Body of pancreas (tissue), 4 donors: ENCODE measurements at regions not wholly inside any gene's neighbourhood (a gene's known extent, or its start where the extent isn't known, plus 50 kb on each side); places are given as distances from the start of the nearest gene placed in this dataset.

Experiments used
- POLR2A ChIP-seq, 3 donors: fragments of 450-650 bp; IDR thresholded peaks; one replicate each; pipeline ENCODE4 v1.6.1; 2016; ENCODE audit warnings: antibody characterized with exemption in 3 of 3, mild to moderate bottlenecking in 2 of 3
- TF ChIP-seq, protein P1 (sequence below), 7 experiments: fragments of 450-650 bp in 4 of 7; fragments of 200-600 bp in 3 of 7; sonication (generic) in 3 of 7; IDR thresholded peaks; one replicate each; pipeline ENCODE4 v1.5.1; 2016 to 2019; ENCODE audit warnings: antibody characterized with exemption in 7 of 7

DNA sequence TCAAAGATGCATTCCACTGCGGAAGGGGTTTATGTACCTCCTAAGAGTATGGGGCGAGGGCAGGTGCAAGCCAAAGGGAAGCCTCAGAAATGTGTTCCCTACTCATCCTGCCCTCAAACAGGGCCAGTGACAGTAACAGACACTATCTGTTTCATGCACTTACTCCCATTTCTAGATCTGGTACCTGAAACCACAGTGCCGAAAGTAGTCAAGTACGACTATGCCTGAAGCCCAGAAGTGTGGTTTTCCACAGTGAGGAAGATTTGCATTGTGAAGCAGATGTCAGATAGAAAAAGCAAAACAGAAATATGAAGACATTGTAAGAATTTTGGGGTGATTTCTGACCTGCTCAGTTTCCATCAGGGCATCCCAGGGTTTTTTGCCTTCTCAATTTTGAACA is 748.7 kb downstream of the RNF144A start:
- TF ChIP-seq, protein P1, sequence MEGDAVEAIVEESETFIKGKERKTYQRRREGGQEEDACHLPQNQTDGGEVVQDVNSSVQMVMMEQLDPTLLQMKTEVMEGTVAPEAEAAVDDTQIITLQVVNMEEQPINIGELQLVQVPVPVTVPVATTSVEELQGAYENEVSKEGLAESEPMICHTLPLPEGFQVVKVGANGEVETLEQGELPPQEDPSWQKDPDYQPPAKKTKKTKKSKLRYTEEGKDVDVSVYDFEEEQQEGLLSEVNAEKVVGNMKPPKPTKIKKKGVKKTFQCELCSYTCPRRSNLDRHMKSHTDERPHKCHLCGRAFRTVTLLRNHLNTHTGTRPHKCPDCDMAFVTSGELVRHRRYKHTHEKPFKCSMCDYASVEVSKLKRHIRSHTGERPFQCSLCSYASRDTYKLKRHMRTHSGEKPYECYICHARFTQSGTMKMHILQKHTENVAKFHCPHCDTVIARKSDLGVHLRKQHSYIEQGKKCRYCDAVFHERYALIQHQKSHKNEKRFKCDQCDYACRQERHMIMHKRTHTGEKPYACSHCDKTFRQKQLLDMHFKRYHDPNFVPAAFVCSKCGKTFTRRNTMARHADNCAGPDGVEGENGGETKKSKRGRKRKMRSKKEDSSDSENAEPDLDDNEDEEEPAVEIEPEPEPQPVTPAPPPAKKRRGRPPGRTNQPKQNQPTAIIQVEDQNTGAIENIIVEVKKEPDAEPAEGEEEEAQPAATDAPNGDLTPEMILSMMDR (IDR thresholded peaks at IDR 0.05) = no peak
- TF ChIP-seq POLR2A (IDR thresholded peaks at IDR 0.05) = no peak
